SK-N-SH (cell line): ENCODE measurements at regions not wholly inside any gene's neighbourhood (a gene's known extent, or its start where the extent isn't known, plus 50 kb on each side); places are given as distances from the start of the nearest gene placed in this dataset.

Experiments used
- CTCF ChIA-PET: fragments of 300-600, 350-600 bp; formaldehyde crosslinking; extraction: SDS; loops from one replicate; lab custom pipeline; 2021; lab: Yijun Ruan, JAX
- POLR2A ChIA-PET: fragments of 350-600 bp; sonication (Branson Sonifier 250); formaldehyde crosslinking; extraction: SDS; loops from one replicate; lab custom pipeline; 2020; ENCODE audit warnings: antibody characterized with exemption, inconsistent platforms; lab: Yijun Ruan, JAX
- DNase-seq: peaks from one replicate; pipeline ENCODE4 v3.0.0; 2012
- H2AFZ ChIP-seq: fragments of 200-600 bp; sonication (generic); 2 replicates; pipeline ENCODE4 v1.8.1; 2016; ENCODE audit warnings: antibody characterized with exemption, mild to moderate bottlenecking, low read depth
- H3F3A ChIP-seq: fragments of 200-600 bp; sonication (generic); replicated peaks from 2 replicates; pipeline ENCODE3; 2016; ENCODE audit warnings: antibody characterized with exemption, mild to moderate bottlenecking; ENCODE audit not compliant: insufficient read depth
- H3K27ac ChIP-seq, 2 experiments: fragments of 200-500 bp in 1 of 2; fragments of 200-600 bp in 1 of 2; sonication (Bioruptor generic) in 1 of 2; sonication (generic), shearing (Covaris generic) in 1 of 2; 2 replicates each; pipeline versions ENCODE4 v1.5.1 to v1.6.1; 2014 to 2016; ENCODE audit warnings: low read depth in 2 of 2, inconsistent platforms in 1 of 2, low read length in 1 of 2, mild to moderate bottlenecking in 1 of 2, mixed read lengths in 1 of 2
- H3K27me3 ChIP-seq: fragments of 200-600 bp; sonication (generic), shearing (Covaris generic); 2 replicates; pipeline ENCODE4 v1.6.1; 2016; ENCODE audit warnings: mixed run types; ENCODE audit not compliant: insufficient read depth
- H3K36me3 ChIP-seq, 2 experiments: fragments of 200-500 bp in 1 of 2; fragments of 200-600 bp in 1 of 2; sonication (Bioruptor generic) in 1 of 2; sonication (generic) in 1 of 2; replicated peaks in 1 of 2; 2 replicates each; pipeline versions ENCODE3 to v1.5.1; 2014 to 2016; ENCODE audit warnings: low read length in 1 of 2, mild to moderate bottlenecking in 1 of 2; ENCODE audit not compliant: insufficient read depth in 2 of 2, control insufficient read depth in 1 of 2
- H3K4me1 ChIP-seq, 2 experiments: fragments of 200-500 bp in 1 of 2; fragments of 200-600 bp in 1 of 2; sonication (Bioruptor generic) in 1 of 2; sonication (generic), shearing (Covaris generic) in 1 of 2; 2 replicates each; pipeline versions ENCODE4 v1.5.1 to v1.6.1; 2014 to 2016; ENCODE audit warnings: low read depth in 1 of 2, low read length in 1 of 2, mixed run types in 1 of 2; ENCODE audit not compliant: insufficient read depth in 2 of 2, control insufficient read depth in 1 of 2
- H3K4me2 ChIP-seq: fragments of 200-600 bp; sonication (generic), shearing (Covaris generic); 2 replicates; pipeline ENCODE4 v1.6.1; 2017; ENCODE audit warnings: mixed run types
- H3K4me3 ChIP-seq, 2 experiments: fragments of 200-500 bp in 1 of 2; fragments of 200-600 bp in 1 of 2; sonication (Bioruptor generic) in 1 of 2; sonication (generic), shearing (Covaris generic) in 1 of 2; 2 replicates each; pipeline versions ENCODE4 v1.5.1 to v1.8.1; 2014 to 2016; ENCODE audit warnings: low read depth in 2 of 2, inconsistent platforms in 1 of 2, low read length in 1 of 2, mild to moderate bottlenecking in 1 of 2, mixed read lengths in 1 of 2, moderate library complexity in 1 of 2
- H3K79me2 ChIP-seq: fragments of 200-600 bp; sonication (generic); 2 replicates; pipeline ENCODE4 v1.8.1; 2017; ENCODE audit warnings: mild to moderate bottlenecking; ENCODE audit not compliant: insufficient read depth
- H3K9ac ChIP-seq: fragments of 200-600 bp; sonication (generic); 2 replicates; pipeline ENCODE4 v1.6.1; 2017; ENCODE audit warnings: mixed run types
- H3K9me2 ChIP-seq: fragments of 200-600 bp; sonication (generic); 2 replicates; pipeline ENCODE4 v1.6.1; 2017; ENCODE audit warnings: mixed run types
- H3K9me3 ChIP-seq: fragments of 200-600 bp; sonication (generic); 2 replicates; pipeline ENCODE4 v1.6.1; 2017; ENCODE audit warnings: mixed run types, mild to moderate bottlenecking, moderate library complexity
- H4K20me1 ChIP-seq: fragments of 200-600 bp; sonication (generic); 2 replicates; pipeline ENCODE4 v1.6.1; 2017; ENCODE audit warnings: mild to moderate bottlenecking, mixed run types; ENCODE audit not compliant: insufficient read depth
- ELF1 ChIP-seq: IDR thresholded peaks from 2 replicates; pipeline ENCODE4 v1.4.0; 2012
- EZH2phosphoT487 ChIP-seq: fragments of 200-600 bp; sonication (generic); IDR thresholded peaks from 2 replicates; pipeline ENCODE4 v1.6.1; 2017; ENCODE audit warnings: low read depth, mixed run types, mild to moderate bottlenecking, antibody characterized with exemption, moderate library complexity, borderline replicate concordance
- FOXM1 ChIP-seq: IDR thresholded peaks from 2 replicates; pipeline ENCODE4 v1.4.0; 2012; ENCODE audit warnings: low read depth, mild to moderate bottlenecking
- GABPA ChIP-seq: IDR thresholded peaks from 2 replicates; pipeline ENCODE4 v1.4.0; 2012; ENCODE audit warnings: low read depth, mild to moderate bottlenecking
- GATA2 ChIP-seq: sonication (generic); formaldehyde crosslinking; IDR thresholded peaks from 2 replicates; pipeline ENCODE4 v1.5.0; 2020; ENCODE audit warnings: mild to moderate bottlenecking, missing genetic modification reagents
- JUND ChIP-seq: IDR thresholded peaks from 2 replicates; pipeline ENCODE4 v1.4.0; 2012
- MEF2A ChIP-seq: IDR thresholded peaks from 2 replicates; pipeline ENCODE4 v1.4.0; 2012; ENCODE audit warnings: low read depth, borderline replicate concordance
- NFIC ChIP-seq: IDR thresholded peaks from 2 replicates; pipeline ENCODE4 v1.4.0; 2012; ENCODE audit warnings: borderline replicate concordance
- POLR2AphosphoS5 ChIP-seq: IDR thresholded peaks from 2 replicates; pipeline ENCODE4 v1.6.1; 2012; ENCODE audit warnings: low read depth, low read length
- RCOR1 ChIP-seq: fragments of 150-350 bp; IDR thresholded peaks from 2 replicates; pipeline ENCODE4 v1.6.1; 2017; ENCODE audit warnings: antibody characterized with exemption, low read length
- RFX5 ChIP-seq: IDR thresholded peaks from 2 replicates; pipeline ENCODE4 v1.6.1; 2012; ENCODE audit warnings: mild to moderate bottlenecking, improper control_type of control experiment, low read length
- SIN3A ChIP-seq: IDR thresholded peaks from 2 replicates; pipeline ENCODE4 v1.6.1; 2012; ENCODE audit warnings: low read depth, mild to moderate bottlenecking, low read length, moderate library complexity, borderline replicate concordance
- TAF1 ChIP-seq: IDR thresholded peaks from 2 replicates; pipeline ENCODE4 v1.6.1; 2012; ENCODE audit warnings: low read depth, mild to moderate bottlenecking, low read length, moderate library complexity, borderline replicate concordance
- TCF12 ChIP-seq: IDR thresholded peaks from 2 replicates; pipeline ENCODE4 v1.4.0; 2012
- TEAD4 ChIP-seq: IDR thresholded peaks from 2 replicates; pipeline ENCODE4 v1.4.0; 2012; ENCODE audit warnings: mild to moderate bottlenecking, borderline replicate concordance; ENCODE audit not compliant: insufficient read depth
- YY1 ChIP-seq: IDR thresholded peaks from 2 replicates; pipeline ENCODE4 v1.4.0; 2012; ENCODE audit warnings: low read depth, mild to moderate bottlenecking
- WGBS: methylation state at CpG from one replicate; pipeline ENCODE4 v1.1.6; 2017; ENCODE audit warnings: low lambda C conversion rate; 5-methylcytosine and 5-hydroxymethylcytosine counted together
- TF ChIP-seq, protein P1 (sequence below): IDR thresholded peaks from 2 replicates; pipeline ENCODE4 v1.4.0; 2012; ENCODE audit warnings: low read depth
- TF ChIP-seq, protein P2 (sequence below): IDR thresholded peaks from 2 replicates; pipeline ENCODE4 v1.4.0; 2012; ENCODE audit warnings: low read depth, borderline replicate concordance
- TF ChIP-seq, protein P3 (sequence below): IDR thresholded peaks from 2 replicates; pipeline ENCODE4 v1.6.1; 2012; ENCODE audit warnings: mild to moderate bottlenecking, low read depth, low read length, moderate library complexity
- TF ChIP-seq, protein P4 (sequence below): fragments of 150-350 bp; IDR thresholded peaks from 2 replicates; pipeline ENCODE4 v1.6.1; 2016; ENCODE audit warnings: mild to moderate bottlenecking, low read depth, low read length

DNA sequence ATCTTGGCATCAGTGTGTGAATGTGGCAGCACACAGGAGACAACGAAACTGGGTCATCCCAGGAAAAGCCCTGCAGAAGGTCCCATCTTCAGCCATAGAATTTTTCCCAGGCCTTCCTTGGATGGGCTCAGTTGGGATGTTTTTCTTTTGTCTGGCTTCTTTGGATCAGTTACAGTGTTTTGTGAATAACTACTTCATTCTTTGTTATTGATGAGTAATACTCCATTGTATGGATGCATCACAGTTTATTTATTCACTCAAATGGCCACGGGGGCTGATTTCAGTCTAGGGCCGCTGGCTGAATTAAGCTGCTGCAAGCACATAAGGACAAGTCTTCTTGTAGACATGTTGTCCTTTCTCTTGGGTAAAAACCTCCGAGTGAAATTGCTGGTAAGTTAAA is 81.3 kb upstream of the CD93 start:
- H3F3A ChIP-seq, result no peaks in the 10 kb centered on the region
- no peaks in the 10 kb centered on the region for H3K9me2 ChIP-seq
- peaks cover 5% of the 10 kb centered on the region; the same call in 1 of the 2 replicates for H3K27me3 ChIP-seq
- no peak for DNase-seq
- H4K20me1 ChIP-seq, result no peaks in the 10 kb centered on the region
- H3K36me3 ChIP-seq, result no peaks in the 10 kb centered on the region
- no peak overlapping the region for H2AFZ ChIP-seq
- H3K27ac ChIP-seq, result no peak overlapping the region
- CTCF ChIA-PET, result no interaction called here
- no peaks in the 10 kb centered on the region for H3K4me1 ChIP-seq
- no peaks in the 10 kb centered on the region for H3K79me2 ChIP-seq
- H3K4me2 ChIP-seq, result no peak overlapping the region
- H3K9me3 ChIP-seq, result no peaks in the 10 kb centered on the region; the same call in 1 of the 2 replicates
- no peak overlapping the region for H3K4me3 ChIP-seq
- WGBS, result 29% methylated on average over 4 of the region's 4 CpGs
- POLR2A ChIA-PET, result no interaction called here
- no peak for TF ChIP-seq RFX5
- TF ChIP-seq GATA2 (CRISPR knock-in tag), result no peak
- no peak for TF ChIP-seq TCF12
- TF ChIP-seq, protein P1, sequence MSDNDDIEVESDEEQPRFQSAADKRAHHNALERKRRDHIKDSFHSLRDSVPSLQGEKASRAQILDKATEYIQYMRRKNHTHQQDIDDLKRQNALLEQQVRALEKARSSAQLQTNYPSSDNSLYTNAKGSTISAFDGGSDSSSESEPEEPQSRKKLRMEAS, result no peak
- TF ChIP-seq TEAD4, result no peak
- TF ChIP-seq RCOR1, result no peak
- TF ChIP-seq, protein P2, sequence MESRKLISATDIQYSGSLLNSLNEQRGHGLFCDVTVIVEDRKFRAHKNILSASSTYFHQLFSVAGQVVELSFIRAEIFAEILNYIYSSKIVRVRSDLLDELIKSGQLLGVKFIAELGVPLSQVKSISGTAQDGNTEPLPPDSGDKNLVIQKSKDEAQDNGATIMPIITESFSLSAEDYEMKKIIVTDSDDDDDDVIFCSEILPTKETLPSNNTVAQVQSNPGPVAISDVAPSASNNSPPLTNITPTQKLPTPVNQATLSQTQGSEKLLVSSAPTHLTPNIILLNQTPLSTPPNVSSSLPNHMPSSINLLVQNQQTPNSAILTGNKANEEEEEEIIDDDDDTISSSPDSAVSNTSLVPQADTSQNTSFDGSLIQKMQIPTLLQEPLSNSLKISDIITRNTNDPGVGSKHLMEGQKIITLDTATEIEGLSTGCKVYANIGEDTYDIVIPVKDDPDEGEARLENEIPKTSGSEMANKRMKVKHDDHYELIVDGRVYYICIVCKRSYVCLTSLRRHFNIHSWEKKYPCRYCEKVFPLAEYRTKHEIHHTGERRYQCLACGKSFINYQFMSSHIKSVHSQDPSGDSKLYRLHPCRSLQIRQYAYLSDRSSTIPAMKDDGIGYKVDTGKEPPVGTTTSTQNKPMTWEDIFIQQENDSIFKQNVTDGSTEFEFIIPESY, result no peak
- TF ChIP-seq, all 33 proteins: peak for 0
- H3K9ac ChIP-seq, result no peak overlapping the region

DNA sequence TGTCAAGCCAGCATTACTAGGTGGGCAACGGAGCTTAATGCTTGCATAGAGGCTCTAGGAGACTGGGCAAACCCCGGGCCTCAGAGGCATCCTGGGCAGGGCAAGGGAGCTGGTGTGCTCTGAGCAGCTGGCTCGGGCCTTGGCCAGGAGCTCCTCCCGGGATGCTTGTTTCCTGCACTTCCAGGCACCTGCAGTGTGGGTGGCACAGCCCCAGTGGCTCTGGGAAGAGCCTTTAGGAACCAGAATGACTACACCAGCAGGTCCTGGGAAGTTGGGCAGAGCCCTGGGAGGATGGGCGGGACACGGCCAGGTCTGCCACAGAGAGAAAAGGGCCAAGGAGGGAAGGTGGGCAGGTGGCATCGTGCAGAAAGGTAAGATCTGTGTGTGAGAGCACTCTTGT is 80.4 kb upstream of the CD93 start:
- H3K4me3 ChIP-seq, result no peak overlapping the region
- H2AFZ ChIP-seq, result no peak overlapping the region
- ChIA-PET POLR2A (no interaction called here), CTCF (no interaction called here)
- DNase-seq, result no peak
- H3K79me2 ChIP-seq, result no peaks in the 10 kb centered on the region
- H3K9ac ChIP-seq, result no peak overlapping the region
- 0 out of 4 replicates have a peak, but pooled peaks cover 0 to under 1% of the 10 kb centered on the region in 2 experiments for H3K4me1 ChIP-seq
- H3K4me2 ChIP-seq, result no peak overlapping the region
- H3F3A ChIP-seq, result no peaks in the 10 kb centered on the region
- H3K27ac ChIP-seq, result no peak overlapping the region
- no peaks in the 10 kb centered on the region for H3K27me3 ChIP-seq
- 50% methylated on average over 7 of the region's 7 CpGs for WGBS
- no peaks in the 10 kb centered on the region for H3K36me3 ChIP-seq
- H4K20me1 ChIP-seq, result no peaks in the 10 kb centered on the region
- no peaks in the 10 kb centered on the region for H3K9me2 ChIP-seq
- H3K9me3 ChIP-seq, result no peaks in the 10 kb centered on the region
- TF ChIP-seq FOXM1, result no peak
- no peak for TF ChIP-seq GABPA
- TF ChIP-seq POLR2AphosphoS5, result no peak
- TF ChIP-seq, protein P2, result no peak
- TF ChIP-seq SIN3A, result no peak
- TF ChIP-seq YY1, result no peak
- no peak for TF ChIP-seq JUND
- TF ChIP-seq EZH2phosphoT487, result no peak
- no peak for TF ChIP-seq NFIC
- no peak for TF ChIP-seq TAF1
- no peak for TF ChIP-seq TEAD4
- no peak for TF ChIP-seq GATA2 (CRISPR knock-in tag)
- TF ChIP-seq ELF1, result no peak
- TF ChIP-seq MEF2A, result no peak
- TF ChIP-seq, protein P3, sequence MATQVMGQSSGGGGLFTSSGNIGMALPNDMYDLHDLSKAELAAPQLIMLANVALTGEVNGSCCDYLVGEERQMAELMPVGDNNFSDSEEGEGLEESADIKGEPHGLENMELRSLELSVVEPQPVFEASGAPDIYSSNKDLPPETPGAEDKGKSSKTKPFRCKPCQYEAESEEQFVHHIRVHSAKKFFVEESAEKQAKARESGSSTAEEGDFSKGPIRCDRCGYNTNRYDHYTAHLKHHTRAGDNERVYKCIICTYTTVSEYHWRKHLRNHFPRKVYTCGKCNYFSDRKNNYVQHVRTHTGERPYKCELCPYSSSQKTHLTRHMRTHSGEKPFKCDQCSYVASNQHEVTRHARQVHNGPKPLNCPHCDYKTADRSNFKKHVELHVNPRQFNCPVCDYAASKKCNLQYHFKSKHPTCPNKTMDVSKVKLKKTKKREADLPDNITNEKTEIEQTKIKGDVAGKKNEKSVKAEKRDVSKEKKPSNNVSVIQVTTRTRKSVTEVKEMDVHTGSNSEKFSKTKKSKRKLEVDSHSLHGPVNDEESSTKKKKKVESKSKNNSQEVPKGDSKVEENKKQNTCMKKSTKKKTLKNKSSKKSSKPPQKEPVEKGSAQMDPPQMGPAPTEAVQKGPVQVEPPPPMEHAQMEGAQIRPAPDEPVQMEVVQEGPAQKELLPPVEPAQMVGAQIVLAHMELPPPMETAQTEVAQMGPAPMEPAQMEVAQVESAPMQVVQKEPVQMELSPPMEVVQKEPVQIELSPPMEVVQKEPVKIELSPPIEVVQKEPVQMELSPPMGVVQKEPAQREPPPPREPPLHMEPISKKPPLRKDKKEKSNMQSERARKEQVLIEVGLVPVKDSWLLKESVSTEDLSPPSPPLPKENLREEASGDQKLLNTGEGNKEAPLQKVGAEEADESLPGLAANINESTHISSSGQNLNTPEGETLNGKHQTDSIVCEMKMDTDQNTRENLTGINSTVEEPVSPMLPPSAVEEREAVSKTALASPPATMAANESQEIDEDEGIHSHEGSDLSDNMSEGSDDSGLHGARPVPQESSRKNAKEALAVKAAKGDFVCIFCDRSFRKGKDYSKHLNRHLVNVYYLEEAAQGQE, result no peak
- TF ChIP-seq, protein P4, sequence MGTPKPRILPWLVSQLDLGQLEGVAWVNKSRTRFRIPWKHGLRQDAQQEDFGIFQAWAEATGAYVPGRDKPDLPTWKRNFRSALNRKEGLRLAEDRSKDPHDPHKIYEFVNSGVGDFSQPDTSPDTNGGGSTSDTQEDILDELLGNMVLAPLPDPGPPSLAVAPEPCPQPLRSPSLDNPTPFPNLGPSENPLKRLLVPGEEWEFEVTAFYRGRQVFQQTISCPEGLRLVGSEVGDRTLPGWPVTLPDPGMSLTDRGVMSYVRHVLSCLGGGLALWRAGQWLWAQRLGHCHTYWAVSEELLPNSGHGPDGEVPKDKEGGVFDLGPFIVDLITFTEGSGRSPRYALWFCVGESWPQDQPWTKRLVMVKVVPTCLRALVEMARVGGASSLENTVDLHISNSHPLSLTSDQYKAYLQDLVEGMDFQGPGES, result no peak
